Transverse colon (tissue), 4 donors: ENCODE measurements at regions not wholly inside any gene's neighbourhood (a gene's known extent, or its start where the extent isn't known, plus 50 kb on each side); places are given as distances from the start of the nearest gene placed in this dataset.

Source experiments
- DNase-seq: peaks from one replicate; pipeline ENCODE4 v3.0.0-alpha.2; 2019
- H3K27ac ChIP-seq, 4 donors: fragments of 200-600 bp; sonication (generic); 2 replicates each; pipeline ENCODE4 v1.5.1; 2016 to 2018; ENCODE audit warnings: inconsistent platforms in 4 of 4
- H3K27me3 ChIP-seq: fragments of 200-600 bp; sonication (generic); 2 replicates; pipeline ENCODE4 v1.5.1; 2017; ENCODE audit warnings: inconsistent platforms
- H3K36me3 ChIP-seq, 4 donors: fragments of 200-600 bp; sonication (generic); 2 replicates each; pipeline ENCODE4 v1.5.1; 2017 to 2019; ENCODE audit warnings: inconsistent platforms in 4 of 4
- H3K4me1 ChIP-seq, 4 donors: fragments of 200-600 bp; sonication (generic); 2 replicates each; pipeline ENCODE4 v1.5.1; 2017 to 2020; ENCODE audit warnings: inconsistent platforms in 4 of 4
- H3K4me3 ChIP-seq, 4 donors: fragments of 200-600 bp; sonication (generic); 1 replicate in 1 of 4; 2 replicates in 3 of 4; pipeline versions ENCODE4 v1.5.1 to v1.6.1; 2017 to 2019; ENCODE audit warnings: inconsistent platforms in 4 of 4
- H3K9me3 ChIP-seq, 2 donors: fragments of 200-600 bp; sonication (generic); 2 replicates each; pipeline ENCODE4 v1.5.1; 2017 to 2019; ENCODE audit warnings: inconsistent platforms in 2 of 2
- CTCF ChIP-seq, 5 experiments: fragments of 200-600 bp in 3 of 5; fragments of 450-650 bp in 2 of 5; sonication (generic) in 3 of 5; IDR thresholded peaks; 1 replicate in 2 of 5; 2 replicates in 3 of 5; pipeline ENCODE4 v1.5.1; 2016 to 2017; ENCODE audit warnings: antibody characterized with exemption in 5 of 5, inconsistent platforms in 3 of 5, mild to moderate bottlenecking in 2 of 5, moderate library complexity in 1 of 5
- EP300 ChIP-seq: sonication (generic); formaldehyde crosslinking; IDR thresholded peaks from one replicate; pipeline ENCODE4 v1.6.1; 2017; ENCODE audit warnings: antibody characterized with exemption, low read depth
- POLR2A ChIP-seq: fragments of 450-650 bp; IDR thresholded peaks from one replicate; pipeline ENCODE4 v1.6.1; 2016; ENCODE audit warnings: antibody characterized with exemption, mild to moderate bottlenecking, moderate library complexity
- POLR2AphosphoS5 ChIP-seq, 3 donors: sonication (generic); formaldehyde crosslinking; IDR thresholded peaks; one replicate each; pipeline ENCODE4 v1.6.1; 2016; ENCODE audit warnings: antibody characterized with exemption in 3 of 3
- WGBS, 2 donors: methylation state at CpG; one replicate each; pipeline ENCODE4 v1.1.5; 2018; ENCODE audit warnings: low coverage in 1 of 2; 5-methylcytosine and 5-hydroxymethylcytosine counted together
- in situ Hi-C, 4 donors: fragments of 200-750 bp; cut with MboI; loops; one replicate each; pipeline versions ENCODE4 v1.15.0 to v1.15.1; 2017; ENCODE audit warnings: low sequenced_read_pairs in 3 of 4, low pct_ligation_motif_present in 1 of 4, low pct_unique_long_range_greater_than_20kb in 1 of 4
- intact Hi-C: fragments of 100-400 bp; cut with DNase I; formaldehyde crosslinking; loops from one replicate; pipeline ENCODE4 v1.15.1; 2023; ENCODE audit warnings: low total_unique reads

- H3K4me3 ChIP-seq: no peak overlapping the region
- no peaks in the 10 kb centered on the region for H3K27me3 ChIP-seq
- H3K36me3 ChIP-seq: no peaks in the 10 kb centered on the region
- intact Hi-C loops: no loop called here
- WGBS, 2 donors: 75% methylated on average over 3 of the region's 3 CpGs; no CpG with 5 or more reads in 1 of the 2 donors
- no peak for DNase-seq
- H3K9me3 ChIP-seq: no peaks in the 10 kb centered on the region
- in situ Hi-C loops: loop anchor here in 1 of 4 donors (25.0 kb wide), 1 partner anchor 363 kb away; no protein-coding TSS in a partner anchor
- H3K4me1 ChIP-seq: peaks cover 0 to 4% (median 2%) of the 10 kb centered on the region in 4 donors
- peak in 2 of 3 donors; percentile 54 to 69 for TF ChIP-seq POLR2AphosphoS5 (IDR thresholded peaks at IDR 0.05)
- TF ChIP-seq POLR2A: no peak
- no peak for TF ChIP-seq CTCF (IDR thresholded peaks at IDR 0.05)
- no peak for TF ChIP-seq EP300
- H3K27ac ChIP-seq: no peak overlapping the region
Measured at GRCh38 chr5:112574536-112574935, 155.5 kb upstream of the EPB41L4A start.

DNA sequence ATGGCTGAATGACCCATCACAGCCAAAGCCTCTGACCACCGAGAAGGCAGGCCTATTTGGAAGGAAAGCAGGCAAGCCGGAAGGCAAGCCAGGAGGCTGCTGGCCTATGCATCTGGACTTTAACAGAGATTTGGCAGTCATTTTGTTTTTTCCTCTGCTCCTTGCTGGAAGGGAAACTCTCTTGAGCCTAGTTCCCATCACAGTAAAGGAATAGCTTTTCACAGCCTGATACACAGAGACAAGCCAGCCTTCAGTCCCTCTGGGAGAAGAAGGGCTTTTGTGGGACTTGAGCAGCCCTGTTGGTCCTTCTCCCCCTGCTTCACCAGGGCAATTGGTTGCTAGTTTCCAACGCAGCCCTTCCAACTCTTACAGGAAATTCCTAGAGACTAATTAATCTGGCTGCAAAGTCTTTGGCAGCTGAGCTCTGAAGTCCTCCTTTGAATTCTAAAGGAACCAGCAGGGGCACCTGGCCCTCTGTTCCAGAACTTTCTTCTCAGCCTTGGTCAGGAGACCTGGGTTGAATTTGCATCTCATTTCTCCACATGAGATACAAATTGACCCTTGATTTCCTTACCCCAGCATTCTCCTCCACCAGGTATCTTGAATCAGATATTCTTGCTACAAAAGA, 157.3 kb upstream of the EPB41L4A start:
- Histone ChIP-seq H3K36me3 (no peaks in the 10 kb centered on the region), H3K27ac (peak overlapping the region; percentile 3 to 58 (median 36)), H3K27me3 (no peaks in the 10 kb centered on the region), H3K4me3 (no peak overlapping the region), H3K4me1 (peaks cover 0 to 4% (median 2%) of the 10 kb centered on the region in 4 donors), H3K9me3 (no peaks in the 10 kb centered on the region)
- TF ChIP-seq EP300: no peak
- peak in 2 of 3 donors; percentile 25 to 54 for TF ChIP-seq POLR2AphosphoS5 (IDR thresholded peaks at IDR 0.05)
- in situ Hi-C loops (no loop called here), intact Hi-C loops (no loop called here)
- no peak for DNase-seq
- WGBS, 2 donors: 56 to 100% methylated on average over 1 to 3 of the region's 3 CpGs

DNA sequence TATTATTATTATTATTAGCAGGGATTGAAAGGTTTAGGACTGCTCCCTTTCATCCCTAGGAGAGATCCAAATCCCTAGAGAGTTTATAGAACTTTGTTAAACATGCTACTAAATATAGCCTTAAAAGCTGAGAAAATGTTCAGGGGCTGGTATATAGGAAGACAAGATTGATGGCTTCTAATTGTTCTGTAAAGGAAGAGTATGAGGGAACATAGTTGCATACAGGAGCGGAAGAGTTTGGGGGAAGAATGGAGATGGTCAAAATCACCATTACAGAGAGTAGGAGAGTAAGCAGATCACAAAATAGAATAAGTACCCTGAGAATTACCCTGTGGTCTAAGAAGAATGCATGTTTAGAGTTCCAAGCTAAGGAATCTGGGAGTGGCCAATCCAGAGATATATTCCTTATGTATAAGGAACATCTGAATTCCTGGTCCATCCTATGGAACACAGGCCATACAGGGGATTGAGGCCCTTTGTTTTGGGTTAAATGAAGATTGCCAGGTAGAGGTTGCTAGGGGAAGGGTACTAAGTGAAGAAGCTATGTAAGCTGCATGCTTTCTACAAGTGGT, 158.0 kb upstream of the APC start:
- DNase-seq: no peak
- in situ Hi-C loops: no loop called here
- H3K4me3 ChIP-seq: no peak overlapping the region
- H3K36me3 ChIP-seq: no peaks in the 10 kb centered on the region
- WGBS, 2 donors: 46 to 100% methylated on average over 1 of the region's 1 CpG
- no peaks in the 10 kb centered on the region for H3K9me3 ChIP-seq
- intact Hi-C loops: no loop called here
- H3K4me1 ChIP-seq: peaks cover 0 to 4% (median 2%) of the 10 kb centered on the region in 4 donors
- no peak overlapping the region for H3K27ac ChIP-seq
- no peaks in the 10 kb centered on the region for H3K27me3 ChIP-seq
- TF ChIP-seq POLR2A: no peak
- no peak for TF ChIP-seq CTCF (IDR thresholded peaks at IDR 0.05)
- no peak for TF ChIP-seq EP300
- TF ChIP-seq POLR2AphosphoS5 (IDR thresholded peaks at IDR 0.05): no peak

DNA sequence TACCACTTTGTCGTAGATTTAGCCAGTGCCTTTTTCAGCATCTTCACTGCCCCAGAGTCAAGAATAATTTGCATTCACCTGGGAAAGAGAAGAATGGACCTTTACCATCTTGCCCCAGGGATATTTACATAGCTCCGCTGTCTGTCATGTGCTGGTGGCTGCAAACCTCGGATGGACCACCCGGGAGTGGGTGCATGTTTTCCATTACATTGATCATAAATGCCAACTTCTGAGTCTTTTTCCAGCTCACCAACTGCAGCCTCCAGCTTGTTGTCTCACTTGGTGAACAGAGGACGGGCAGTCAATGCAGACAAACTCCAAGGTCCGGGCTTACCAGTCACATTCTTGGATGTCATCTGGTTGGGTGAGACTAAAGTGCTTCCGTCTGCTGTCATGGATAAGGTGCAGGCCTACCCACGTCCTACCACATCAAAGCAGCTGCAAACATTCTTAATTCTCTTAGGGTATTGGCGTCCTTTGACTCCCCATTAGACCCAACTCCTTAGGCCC, 155.8 kb upstream of the APC start:
- in situ Hi-C loops: no loop called here
- TF ChIP-seq EP300: no peak
- no peak for TF ChIP-seq POLR2A
- TF ChIP-seq POLR2AphosphoS5 (IDR thresholded peaks at IDR 0.05): no peak
- no peak for TF ChIP-seq CTCF (IDR thresholded peaks at IDR 0.05)
- H3K36me3 ChIP-seq: no peaks in the 10 kb centered on the region
- no peaks in the 10 kb centered on the region for H3K4me1 ChIP-seq
- no peak overlapping the region for H3K27ac ChIP-seq
- WGBS, 2 donors: 55 to 69% methylated on average over 4 to 9 of the region's 9 CpGs
- H3K9me3 ChIP-seq: no peaks in the 10 kb centered on the region
- DNase-seq: no peak
- intact Hi-C loops: no loop called here
- no peaks in the 10 kb centered on the region for H3K27me3 ChIP-seq
- H3K4me3 ChIP-seq: no peak overlapping the region
